ENCODE measurements at regions not wholly inside any gene's neighbourhood (a gene's known extent, or its start where the extent isn't known, plus 50 kb on each side); places are given as distances from the start of the nearest gene placed in this dataset.

- no peak overlapping the region for H3K4me3 ChIP-seq
- no peaks in the 10 kb centered on the region for H3K9me3 ChIP-seq (ENCODE audit: insufficient read depth, low read depth)
- no peak overlapping the region for H3K4me2 ChIP-seq
- H3K27ac ChIP-seq = no peak overlapping the region
- H4K20me1 ChIP-seq (ENCODE audit: insufficient read depth) = no peaks in the 10 kb centered on the region
- intact Hi-C loops (cut with micrococcal nuclease; ENCODE audit: unreplicated experiment) = no loop called here
- no peak overlapping the region for H2AFZ ChIP-seq
- no peaks in the 10 kb centered on the region for H3K79me2 ChIP-seq (ENCODE audit: low read depth)
- DNase-seq = no peak
- BruUV-seq (replicated peaks) = no TSS peak
- H3K9me2 ChIP-seq (ENCODE audit: insufficient read depth) = no peaks in the 10 kb centered on the region
- ChIA-PET CTCF (no interaction called here), POLR2A (ENCODE audit: unreplicated experiment) (no interaction called here)
- H3F3A ChIP-seq (ENCODE audit: insufficient read depth, low read depth) = no peaks in the 10 kb centered on the region
- no peaks in the 10 kb centered on the region for H3K4me1 ChIP-seq (replicated peaks; ENCODE audit: insufficient read depth)
- TF ChIP-seq CTCF (conservative IDR thresholded peaks at IDR 0.05) (no peak), EZH2 (IDR thresholded peaks at IDR 0.05; ENCODE audit: low read depth) (no peak)
- H3K27me3 ChIP-seq (ENCODE audit: insufficient read depth, low read depth) = no peaks in the 10 kb centered on the region
- H3K36me3 ChIP-seq (ENCODE audit: low read depth) = no peaks in the 10 kb centered on the region
Measured at GRCh38 chr7:115505136-115505535, 525.4 kb downstream of the TFEC start.

- Histone ChIP-seq H3K9me3 (ENCODE audit: insufficient read depth, low read depth) (no peaks in the 10 kb centered on the region), H3F3A (ENCODE audit: insufficient read depth, low read depth) (no peaks in the 10 kb centered on the region), H4K20me1 (ENCODE audit: insufficient read depth) (no peaks in the 10 kb centered on the region), H3K4me3 (no peak overlapping the region), H3K79me2 (ENCODE audit: low read depth) (no peaks in the 10 kb centered on the region), H3K4me1 (replicated peaks; ENCODE audit: insufficient read depth) (no peaks in the 10 kb centered on the region), H3K27ac (no peak overlapping the region), H3K9me2 (ENCODE audit: insufficient read depth) (no peaks in the 10 kb centered on the region), H2AFZ (no peak overlapping the region), H3K27me3 (ENCODE audit: insufficient read depth, low read depth) (no peaks in the 10 kb centered on the region), H3K4me2 (no peak overlapping the region), H3K36me3 (ENCODE audit: low read depth) (no peaks in the 10 kb centered on the region)
- intact Hi-C loops (cut with micrococcal nuclease; ENCODE audit: unreplicated experiment) = no loop called here
- TF ChIP-seq CTCF (conservative IDR thresholded peaks at IDR 0.05) (no peak), EZH2 (IDR thresholded peaks at IDR 0.05; ENCODE audit: low read depth) (no peak)
- no TSS peak for BruUV-seq (replicated peaks)
- POLR2A ChIA-PET (ENCODE audit: unreplicated experiment) = no interaction called here
- DNase-seq = no peak
- CTCF ChIA-PET = no interaction called here
Measured at GRCh38 chr7:115499956-115500355, 530.6 kb downstream of the TFEC start.

- H3K9me3 ChIP-seq (ENCODE audit: insufficient read depth, low read depth) = no peaks in the 10 kb centered on the region
- H4K20me1 ChIP-seq (ENCODE audit: insufficient read depth) = no peaks in the 10 kb centered on the region
- no peaks in the 10 kb centered on the region for H3K27me3 ChIP-seq (ENCODE audit: insufficient read depth, low read depth)
- no peak overlapping the region for H3K4me2 ChIP-seq
- no peak for DNase-seq
- intact Hi-C loops (cut with micrococcal nuclease; ENCODE audit: unreplicated experiment) = no loop called here
- H3K4me3 ChIP-seq = no peak overlapping the region
- H3K4me1 ChIP-seq (replicated peaks; ENCODE audit: insufficient read depth) = no peaks in the 10 kb centered on the region
- H3F3A ChIP-seq (ENCODE audit: insufficient read depth, low read depth) = no peaks in the 10 kb centered on the region
- no peaks in the 10 kb centered on the region for H3K9me2 ChIP-seq (ENCODE audit: insufficient read depth)
- BruUV-seq (replicated peaks) = no TSS peak
- H3K36me3 ChIP-seq (ENCODE audit: low read depth) = no peaks in the 10 kb centered on the region
- no peak for TF ChIP-seq CTCF (conservative IDR thresholded peaks at IDR 0.05)
- TF ChIP-seq EZH2 (IDR thresholded peaks at IDR 0.05; ENCODE audit: low read depth) = no peak
- H3K27ac ChIP-seq = no peak overlapping the region
- no peak overlapping the region for H2AFZ ChIP-seq
- H3K79me2 ChIP-seq (ENCODE audit: low read depth) = no peaks in the 10 kb centered on the region
- POLR2A ChIA-PET (ENCODE audit: unreplicated experiment) = no interaction called here
- CTCF ChIA-PET = no interaction called here
Measured at GRCh38 chr7:115496006-115496405, 534.6 kb downstream of the TFEC start.

All from PC-9 (cell line).